Activated naive CD4-positive, alpha-beta T cell treated with anti-CD3 and anti-CD28 coated beads for 36 hours (primary cell): ENCODE measurements at regions not wholly inside any gene's neighbourhood (a gene's known extent, or its start where the extent isn't known, plus 50 kb on each side); places are given as distances from the start of the nearest gene placed in this dataset.

Experiments
- CTCF ChIA-PET: fragments of 350-600 bp; sonication (Branson Sonifier 250); formaldehyde crosslinking; loops from one replicate; lab custom pipeline; 2021; ENCODE audit warnings: antibody characterized with exemption; lab: Charles Lee
- DNase-seq: peaks from one replicate; pipeline ENCODE4 v3.0.0-alpha.2; 2020
- H3K27ac Mint-ChIP-seq: one replicate; pipeline ENCODE4 v1.8.0; 2021; ENCODE audit warnings: mild to moderate bottlenecking, mixed read lengths
- H3K27me3 Mint-ChIP-seq: one replicate; pipeline ENCODE4 v1.8.0; 2021; ENCODE audit warnings: low read depth, mixed read lengths
- H3K36me3 Mint-ChIP-seq: one replicate; pipeline ENCODE4 v1.8.0; 2021; ENCODE audit warnings: low read depth, mixed read lengths
- H3K4me1 Mint-ChIP-seq: one replicate; pipeline ENCODE4 v1.8.0; 2021; ENCODE audit warnings: low read depth, mixed read lengths
- H3K4me3 Mint-ChIP-seq: one replicate; pipeline ENCODE4 v1.8.0; 2021; ENCODE audit warnings: mild to moderate bottlenecking, moderate library complexity, mixed read lengths
- H3K9me3 Mint-ChIP-seq: one replicate; pipeline ENCODE4 v1.8.0; 2021; ENCODE audit warnings: mixed read lengths
- intact Hi-C: fragments of 100-400 bp; cut with micrococcal nuclease; formaldehyde crosslinking; loops from one replicate; pipeline ENCODE4 v1.15.1; 2023

DNA sequence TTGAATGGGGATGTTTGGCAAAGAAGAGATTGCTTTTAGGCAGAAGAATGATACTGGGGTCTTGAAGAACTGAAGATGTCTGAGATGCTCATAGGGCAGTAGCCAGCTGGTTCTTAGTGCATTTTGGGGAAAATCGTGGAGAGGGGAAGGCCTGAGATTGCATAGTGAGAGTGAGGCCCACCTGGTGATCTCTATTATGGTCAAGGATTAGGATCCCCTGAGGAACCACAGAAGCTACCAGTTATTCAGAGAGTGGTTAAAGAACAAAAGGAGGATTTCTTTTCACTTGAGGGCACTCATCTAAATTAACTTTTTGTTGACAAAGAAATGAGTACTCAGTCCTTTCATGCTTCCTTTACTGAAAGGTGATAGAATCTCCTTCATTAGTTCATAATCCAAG is 271.3 kb upstream of the HAND2 start:
- Mint-ChIP-seq H3K9me3 (no peaks in the 10 kb centered on the region), H3K27me3 (no peaks in the 10 kb centered on the region), H3K36me3 (no peaks in the 10 kb centered on the region), H3K27ac (no peak overlapping the region), H3K4me1 (no peaks in the 10 kb centered on the region), H3K4me3 (no peak overlapping the region)
- CTCF ChIA-PET, result no interaction called here
- DNase-seq, result no peak
- intact Hi-C loops, result no loop called here

GRCh38 chr4:173797296-173797695 is 267.3 kb upstream of the HAND2 start:
- no peaks in the 10 kb centered on the region for H3K36me3 Mint-ChIP-seq
- H3K27ac Mint-ChIP-seq, result no peak overlapping the region
- DNase-seq, result no peak
- H3K4me3 Mint-ChIP-seq, result no peak overlapping the region
- H3K27me3 Mint-ChIP-seq, result no peaks in the 10 kb centered on the region
- H3K4me1 Mint-ChIP-seq, result no peaks in the 10 kb centered on the region
- H3K9me3 Mint-ChIP-seq, result no peaks in the 10 kb centered on the region
- intact Hi-C loops, result no loop called here
- CTCF ChIA-PET, result no interaction called here

GRCh38 chr4:173794662-173795061 is 264.6 kb upstream of the HAND2 start:
- CTCF ChIA-PET, result no interaction called here
- no peak overlapping the region for H3K27ac Mint-ChIP-seq

DNA sequence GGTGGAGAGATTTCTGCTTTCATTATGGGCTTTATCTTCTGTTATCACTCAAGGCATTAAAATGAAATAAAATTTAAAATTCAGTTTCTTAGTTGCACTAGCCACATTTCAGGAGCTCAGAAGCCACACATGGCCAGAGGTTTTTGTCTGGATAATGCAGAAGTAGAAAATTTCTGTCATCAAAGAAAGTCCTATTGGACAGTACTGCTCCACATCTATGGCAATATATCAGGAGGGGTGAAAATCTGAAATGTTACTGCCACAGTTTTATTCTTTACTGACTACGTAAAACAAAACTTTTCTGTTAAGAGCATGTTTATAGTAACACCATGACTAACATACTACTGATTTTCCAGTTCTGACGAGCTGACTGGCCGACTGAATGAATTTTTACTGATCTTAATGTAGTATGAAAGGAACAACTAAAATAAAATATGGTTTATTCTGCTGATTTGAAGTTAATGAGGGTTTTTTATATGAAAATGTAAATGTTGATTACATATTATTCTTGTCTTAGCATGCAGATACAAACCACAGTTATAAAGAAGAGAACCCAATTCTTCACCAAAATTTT is 264.0 kb upstream of the HAND2 start:
- H3K36me3 Mint-ChIP-seq, result no peaks in the 10 kb centered on the region
- intact Hi-C loops, result no loop called here
- H3K27me3 Mint-ChIP-seq, result no peaks in the 10 kb centered on the region
- H3K9me3 Mint-ChIP-seq, result peaks cover 4% of the 10 kb centered on the region
- DNase-seq, result no peak
- H3K27ac Mint-ChIP-seq, result no peak overlapping the region
- no peaks in the 10 kb centered on the region for H3K4me1 Mint-ChIP-seq
- H3K4me3 Mint-ChIP-seq, result no peak overlapping the region
- CTCF ChIA-PET, result no interaction called here

More at GRCh38 chr4:173794662-173795061, 264.6 kb upstream of the HAND2 start:
- H3K4me3 Mint-ChIP-seq, result no peak overlapping the region
- H3K4me1 Mint-ChIP-seq, result no peaks in the 10 kb centered on the region
- H3K9me3 Mint-ChIP-seq, result peaks cover 4% of the 10 kb centered on the region
- intact Hi-C loops, result no loop called here
- no peaks in the 10 kb centered on the region for H3K36me3 Mint-ChIP-seq
- no peak for DNase-seq
- H3K27me3 Mint-ChIP-seq, result no peaks in the 10 kb centered on the region

- CTCF ChIA-PET, result no interaction called here
- H3K27me3 Mint-ChIP-seq, result no peaks in the 10 kb centered on the region
Observed at GRCh38 chr4:173782660-173783059, 252.6 kb upstream of the HAND2 start.

DNA sequence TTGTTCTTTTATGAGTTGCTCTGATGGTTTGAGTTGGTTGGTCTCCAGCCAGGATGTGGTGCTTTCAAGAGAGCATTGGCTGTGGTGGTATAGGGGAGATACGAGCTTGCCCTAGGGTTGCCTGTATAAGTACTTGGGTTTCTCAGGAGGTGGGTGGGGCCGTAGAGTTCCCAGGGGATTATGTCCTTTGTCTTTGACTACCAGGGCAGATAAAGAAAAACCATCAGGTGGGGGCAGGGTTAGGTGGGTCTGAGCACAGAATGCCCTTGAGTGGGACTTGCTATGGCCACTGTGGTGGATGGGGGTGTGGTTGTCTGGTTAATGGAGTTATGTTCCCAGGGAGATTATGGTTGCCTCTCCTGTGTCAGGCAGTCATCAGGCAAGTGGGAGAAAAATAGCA is 247.9 kb upstream of the HAND2 start:
- H3K9me3 Mint-ChIP-seq, result peaks cover 10% of the 10 kb centered on the region
- H3K27me3 Mint-ChIP-seq, result no peaks in the 10 kb centered on the region
- CTCF ChIA-PET, result no interaction called here
- H3K4me1 Mint-ChIP-seq, result no peaks in the 10 kb centered on the region
- H3K4me3 Mint-ChIP-seq, result no peak overlapping the region
- no peaks in the 10 kb centered on the region for H3K36me3 Mint-ChIP-seq
- H3K27ac Mint-ChIP-seq, result no peak overlapping the region
- intact Hi-C loops, result no loop called here
- no peak for DNase-seq

More at GRCh38 chr4:173782660-173783059, 252.6 kb upstream of the HAND2 start:
- H3K4me3 Mint-ChIP-seq, result no peak overlapping the region
- no peaks in the 10 kb centered on the region for H3K4me1 Mint-ChIP-seq
- DNase-seq, result no peak
- intact Hi-C loops, result no loop called here
- no peak overlapping the region for H3K27ac Mint-ChIP-seq
- H3K36me3 Mint-ChIP-seq, result no peaks in the 10 kb centered on the region
- H3K9me3 Mint-ChIP-seq, result no peaks in the 10 kb centered on the region

DNA sequence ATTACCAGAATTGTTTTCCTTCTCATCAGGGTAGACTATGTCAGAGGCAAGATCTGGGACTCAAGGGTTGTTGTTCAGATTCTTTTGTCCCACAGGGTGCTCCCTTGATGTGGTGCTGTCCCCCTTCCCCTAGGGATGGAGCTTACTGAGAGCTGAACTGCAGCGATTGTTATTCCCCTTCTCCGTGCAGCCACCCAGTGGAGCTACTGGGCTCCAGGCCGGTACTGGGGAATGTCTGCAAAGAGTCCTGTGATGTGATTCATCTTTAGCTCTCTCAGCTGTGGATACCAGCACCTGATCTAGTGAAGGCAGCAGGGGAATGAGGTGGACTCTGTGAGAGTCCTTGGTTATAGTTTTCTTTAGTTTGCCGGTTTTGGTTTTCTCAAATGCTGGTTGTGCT is 247.4 kb upstream of the HAND2 start:
- no peak overlapping the region for H3K4me3 Mint-ChIP-seq

GRCh38 chr4:173769568-173769967 is 239.5 kb upstream of the HAND2 start:
- DNase-seq, result no peak
- CTCF ChIA-PET, result no interaction called here
- no peaks in the 10 kb centered on the region for H3K27me3 Mint-ChIP-seq

More for the DNA sequence above, 247.4 kb upstream of the HAND2 start:
- no peak for DNase-seq
- no peaks in the 10 kb centered on the region for H3K27me3 Mint-ChIP-seq
- peaks cover 12% of the 10 kb centered on the region for H3K9me3 Mint-ChIP-seq
- intact Hi-C loops, result no loop called here
- CTCF ChIA-PET, result no interaction called here
- no peaks in the 10 kb centered on the region for H3K4me1 Mint-ChIP-seq
- no peak overlapping the region for H3K27ac Mint-ChIP-seq
- H3K36me3 Mint-ChIP-seq, result no peaks in the 10 kb centered on the region

GRCh38 chr4:173767650-173768049 is 237.6 kb upstream of the HAND2 start:
- Mint-ChIP-seq H3K27ac (no peak overlapping the region), H3K4me3 (no peak overlapping the region), H3K4me1 (no peaks in the 10 kb centered on the region), H3K9me3 (no peaks in the 10 kb centered on the region), H3K27me3 (no peaks in the 10 kb centered on the region), H3K36me3 (no peaks in the 10 kb centered on the region)
- intact Hi-C loops, result no loop called here
- no peak for DNase-seq
- CTCF ChIA-PET, result no interaction called here

More at GRCh38 chr4:173769568-173769967, 239.5 kb upstream of the HAND2 start:
- H3K4me3 Mint-ChIP-seq, result no peak overlapping the region
- H3K27ac Mint-ChIP-seq, result no peak overlapping the region
- no peaks in the 10 kb centered on the region for H3K4me1 Mint-ChIP-seq
- intact Hi-C loops, result no loop called here
- peaks cover 2% of the 10 kb centered on the region for H3K9me3 Mint-ChIP-seq
- no peaks in the 10 kb centered on the region for H3K36me3 Mint-ChIP-seq

DNA sequence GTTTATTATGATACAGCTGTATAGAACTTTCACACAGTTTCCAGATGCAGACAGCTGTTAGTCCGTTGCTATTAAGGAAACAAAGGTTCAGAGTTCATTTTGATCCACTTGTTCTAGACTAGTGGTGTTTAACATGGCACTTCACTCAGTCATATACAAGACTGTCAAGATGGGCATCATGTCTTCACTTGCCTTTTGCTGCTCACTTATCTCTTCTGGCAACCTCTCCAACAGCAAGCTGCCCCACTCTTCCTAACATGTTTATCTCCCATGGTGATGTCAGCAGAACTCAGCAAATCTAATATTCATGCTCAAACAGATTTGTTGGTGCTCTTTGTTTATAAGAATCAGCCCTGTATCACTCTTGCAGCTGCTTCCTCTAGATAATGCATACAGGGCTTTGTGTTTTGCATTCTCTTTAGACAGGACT is 236.2 kb upstream of the HAND2 start:
- H3K36me3 Mint-ChIP-seq, result no peaks in the 10 kb centered on the region
- CTCF ChIA-PET, result no interaction called here
- H3K4me1 Mint-ChIP-seq, result no peaks in the 10 kb centered on the region
- no peaks in the 10 kb centered on the region for H3K9me3 Mint-ChIP-seq
- no peak overlapping the region for H3K27ac Mint-ChIP-seq
- H3K4me3 Mint-ChIP-seq, result no peak overlapping the region
- H3K27me3 Mint-ChIP-seq, result peaks cover 7% of the 10 kb centered on the region
- intact Hi-C loops, result no loop called here
- no peak for DNase-seq

DNA sequence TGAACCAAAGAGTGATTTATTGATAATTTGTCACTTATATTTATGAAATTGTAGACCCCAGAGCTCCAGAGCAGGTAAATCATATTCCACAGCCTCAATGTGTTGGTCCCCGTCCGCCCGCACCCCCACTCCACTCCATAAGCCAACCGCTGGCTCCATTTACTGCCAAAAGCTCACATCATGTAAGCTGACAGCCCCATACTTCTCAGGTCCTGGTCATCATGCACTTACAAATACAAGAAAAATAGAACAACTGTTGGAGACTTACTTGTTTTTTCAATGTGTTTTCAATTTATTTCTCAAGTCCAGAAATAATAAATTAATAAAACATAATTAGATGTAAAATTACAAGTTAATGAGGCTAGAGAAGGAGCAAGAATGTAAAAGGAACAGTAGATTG is 235.7 kb upstream of the HAND2 start:
- DNase-seq, result no peak
- intact Hi-C loops, result no loop called here
- peaks cover 7% of the 10 kb centered on the region for H3K27me3 Mint-ChIP-seq
- no peak overlapping the region for H3K27ac Mint-ChIP-seq
- no peaks in the 10 kb centered on the region for H3K4me1 Mint-ChIP-seq
- H3K4me3 Mint-ChIP-seq, result no peak overlapping the region
- CTCF ChIA-PET, result no interaction called here
- no peaks in the 10 kb centered on the region for H3K36me3 Mint-ChIP-seq
- no peaks in the 10 kb centered on the region for H3K9me3 Mint-ChIP-seq

GRCh38 chr4:173763389-173763788 is 233.4 kb upstream of the HAND2 start:
- DNase-seq, result no peak
- Mint-ChIP-seq H3K36me3 (no peaks in the 10 kb centered on the region), H3K27me3 (peaks cover 7% of the 10 kb centered on the region), H3K27ac (no peak overlapping the region), H3K4me1 (no peaks in the 10 kb centered on the region), H3K4me3 (no peak overlapping the region), H3K9me3 (no peaks in the 10 kb centered on the region)
- intact Hi-C loops, result no loop called here
- CTCF ChIA-PET, result no interaction called here

- Mint-ChIP-seq H3K36me3 (no peaks in the 10 kb centered on the region), H3K4me1 (no peaks in the 10 kb centered on the region), H3K9me3 (no peaks in the 10 kb centered on the region), H3K27ac (no peak overlapping the region), H3K27me3 (peaks cover 7% of the 10 kb centered on the region), H3K4me3 (no peak overlapping the region)
- no peak for DNase-seq
- CTCF ChIA-PET, result no interaction called here
- intact Hi-C loops, result no loop called here
Observed at GRCh38 chr4:173761938-173762337, 231.9 kb upstream of the HAND2 start.
